Activated CD8-positive, alpha-beta T cell treated with anti-CD3 and anti-CD28 coated beads for 36 hours (primary cell): ENCODE measurements at regions not wholly inside any gene's neighbourhood (a gene's known extent, or its start where the extent isn't known, plus 50 kb on each side); places are given as distances from the start of the nearest gene placed in this dataset.
"Not testable (repeated sequence)": the region's sequence is repeated elsewhere in the genome, so short reads cannot be mapped to it uniquely, and the experiment has no call there.

Experiments used
- ATAC-seq: fragments of 200-7000 bp; cut with Tn5 transposase; one replicate; pipeline ENCODE4 v1.10.0; 2021; ENCODE audit warnings: mild to moderate bottlenecking, moderate library complexity
- CTCF ChIA-PET: fragments of 350-600 bp; sonication (Branson Sonifier 250); formaldehyde crosslinking; loops from one replicate; lab custom pipeline; 2021; ENCODE audit warnings: antibody characterized with exemption; lab: Charles Lee
- POLR2A ChIA-PET: fragments of 350-600 bp; sonication (Branson Sonifier 250); formaldehyde crosslinking; loops from one replicate; lab custom pipeline; 2021; ENCODE audit warnings: antibody characterized with exemption; lab: Charles Lee
- DNase-seq: peaks from one replicate; pipeline ENCODE4 v3.0.0-alpha.2; 2020
- H3K27ac Mint-ChIP-seq: one replicate; pipeline ENCODE4 v1.8.0; 2021; ENCODE audit warnings: mild to moderate bottlenecking, mixed read lengths
- H3K27me3 Mint-ChIP-seq: one replicate; pipeline ENCODE4 v1.8.0; 2021; ENCODE audit warnings: mixed read lengths
- H3K36me3 Mint-ChIP-seq: one replicate; pipeline ENCODE4 v1.8.0; 2021; ENCODE audit warnings: low read depth, mixed read lengths
- H3K4me1 Mint-ChIP-seq: one replicate; pipeline ENCODE4 v1.8.0; 2021; ENCODE audit warnings: low read depth, mixed read lengths
- H3K4me3 Mint-ChIP-seq: one replicate; pipeline ENCODE4 v1.8.0; 2021; ENCODE audit warnings: mild to moderate bottlenecking, moderate library complexity, mixed read lengths
- H3K9me3 Mint-ChIP-seq: one replicate; pipeline ENCODE4 v1.8.0; 2021; ENCODE audit warnings: mixed read lengths
- CTCF ChIP-seq: fragments of 200-600 bp; IDR thresholded peaks from one replicate; pipeline ENCODE4 v1.8.0; 2022; ENCODE audit warnings: antibody characterized with exemption, mild to moderate bottlenecking
- intact Hi-C: fragments of 100-400 bp; cut with micrococcal nuclease; formaldehyde crosslinking; loops from one replicate; pipeline ENCODE4 v1.10.0; 2022

DNA sequence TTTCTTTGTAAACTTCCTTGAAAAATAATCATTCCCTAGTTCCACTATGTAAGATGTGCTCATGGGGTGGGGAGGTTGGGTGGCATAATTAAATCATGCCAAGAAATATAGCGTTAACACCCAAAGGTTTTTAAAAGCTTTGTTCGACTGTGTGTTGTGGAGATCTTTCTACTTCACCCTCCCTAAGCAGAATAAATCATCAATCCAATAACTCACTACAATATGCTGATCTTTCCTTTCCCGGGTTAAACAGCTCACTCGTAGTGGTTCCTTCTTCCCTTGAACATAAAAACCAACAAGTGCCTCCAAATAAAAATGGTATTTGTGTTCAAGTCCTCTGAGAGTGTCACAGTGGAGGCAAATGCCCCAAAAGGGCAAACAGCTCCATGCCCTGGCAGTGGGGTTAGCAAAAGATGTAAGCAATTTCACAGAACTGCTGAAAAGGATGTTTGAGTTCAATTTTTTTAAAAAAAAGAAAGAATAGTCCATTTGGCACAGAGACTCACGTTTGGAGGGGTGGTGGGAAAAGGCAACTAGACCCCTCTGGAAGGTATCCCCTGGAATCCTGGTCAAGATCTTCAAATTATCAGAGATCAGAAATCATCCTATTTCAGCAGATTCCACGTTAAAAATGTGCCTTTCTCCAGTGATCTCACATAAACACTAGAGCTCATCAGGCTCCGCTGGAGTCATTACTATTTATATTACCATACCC, 99.1 kb downstream of the TFAP2A start:
- H3K4me3 Mint-ChIP-seq, result no peak overlapping the region
- ATAC-seq (no peak), DNase-seq (no peak)
- intact Hi-C loops, result no loop called here
- peaks cover 8% of the 10 kb centered on the region for H3K9me3 Mint-ChIP-seq
- no peaks in the 10 kb centered on the region for H3K27me3 Mint-ChIP-seq
- TF ChIP-seq CTCF, result no peak
- ChIA-PET CTCF (no interaction called here), POLR2A (no interaction called here)
- no peaks in the 10 kb centered on the region for H3K4me1 Mint-ChIP-seq
- H3K27ac Mint-ChIP-seq, result no peak overlapping the region
- no peaks in the 10 kb centered on the region for H3K36me3 Mint-ChIP-seq

- Mint-ChIP-seq H3K27ac (no peak overlapping the region), H3K27me3 (no peaks in the 10 kb centered on the region), H3K4me1 (no peaks in the 10 kb centered on the region), H3K9me3 (peaks cover 6% of the 10 kb centered on the region), H3K36me3 (no peaks in the 10 kb centered on the region), H3K4me3 (no peak overlapping the region)
- no peak for TF ChIP-seq CTCF
- DNase-seq (no peak), ATAC-seq (no peak)
- intact Hi-C loops, result no loop called here
- CTCF ChIA-PET, result no interaction called here
- POLR2A ChIA-PET, result no interaction called here
Observed at GRCh38 chr6:10315034-10315433, 99.8 kb downstream of the TFAP2A start.

- H3K4me3 Mint-ChIP-seq, result no peak overlapping the region
- no peaks in the 10 kb centered on the region for H3K27me3 Mint-ChIP-seq
- intact Hi-C loops, result no loop called here
- no peaks in the 10 kb centered on the region for H3K4me1 Mint-ChIP-seq
- CTCF ChIA-PET, result no interaction called here
- POLR2A ChIA-PET, result no interaction called here
- DNase-seq (no peak), ATAC-seq (no peak)
- H3K27ac Mint-ChIP-seq, result no peak overlapping the region
- no peak for TF ChIP-seq CTCF
- peaks cover 5% of the 10 kb centered on the region for H3K9me3 Mint-ChIP-seq
- H3K36me3 Mint-ChIP-seq, result no peaks in the 10 kb centered on the region
Observed at GRCh38 chr6:10314163-10314955, 100.5 kb downstream of the TFAP2A start.

- H3K4me1 Mint-ChIP-seq, result no peaks in the 10 kb centered on the region
- H3K36me3 Mint-ChIP-seq, result no peaks in the 10 kb centered on the region
- no peak for DNase-seq
- intact Hi-C loops, result no loop called here
- H3K27me3 Mint-ChIP-seq, result no peaks in the 10 kb centered on the region
- no peak overlapping the region for H3K27ac Mint-ChIP-seq
- no peak for ATAC-seq
- H3K4me3 Mint-ChIP-seq, result no peak overlapping the region
- ChIA-PET CTCF (no interaction called here), POLR2A (no interaction called here)
- TF ChIP-seq CTCF, result no peak
- H3K9me3 Mint-ChIP-seq, result peaks cover 1% of the 10 kb centered on the region
Observed at GRCh38 chr6:10313799-10314162, 101.1 kb downstream of the TFAP2A start.

- no peak for ATAC-seq
- ChIA-PET POLR2A (no interaction called here), CTCF (no interaction called here)
- Mint-ChIP-seq H3K27ac (no peak overlapping the region), H3K36me3 (no peaks in the 10 kb centered on the region), H3K27me3 (no peaks in the 10 kb centered on the region), H3K9me3 (no peaks in the 10 kb centered on the region), H3K4me3 (no peak overlapping the region), H3K4me1 (no peaks in the 10 kb centered on the region)
- no peak for DNase-seq
- TF ChIP-seq CTCF, result no peak
- intact Hi-C loops, result no loop called here
Observed at GRCh38 chr6:10312445-10312844, 102.4 kb downstream of the TFAP2A start.

DNA sequence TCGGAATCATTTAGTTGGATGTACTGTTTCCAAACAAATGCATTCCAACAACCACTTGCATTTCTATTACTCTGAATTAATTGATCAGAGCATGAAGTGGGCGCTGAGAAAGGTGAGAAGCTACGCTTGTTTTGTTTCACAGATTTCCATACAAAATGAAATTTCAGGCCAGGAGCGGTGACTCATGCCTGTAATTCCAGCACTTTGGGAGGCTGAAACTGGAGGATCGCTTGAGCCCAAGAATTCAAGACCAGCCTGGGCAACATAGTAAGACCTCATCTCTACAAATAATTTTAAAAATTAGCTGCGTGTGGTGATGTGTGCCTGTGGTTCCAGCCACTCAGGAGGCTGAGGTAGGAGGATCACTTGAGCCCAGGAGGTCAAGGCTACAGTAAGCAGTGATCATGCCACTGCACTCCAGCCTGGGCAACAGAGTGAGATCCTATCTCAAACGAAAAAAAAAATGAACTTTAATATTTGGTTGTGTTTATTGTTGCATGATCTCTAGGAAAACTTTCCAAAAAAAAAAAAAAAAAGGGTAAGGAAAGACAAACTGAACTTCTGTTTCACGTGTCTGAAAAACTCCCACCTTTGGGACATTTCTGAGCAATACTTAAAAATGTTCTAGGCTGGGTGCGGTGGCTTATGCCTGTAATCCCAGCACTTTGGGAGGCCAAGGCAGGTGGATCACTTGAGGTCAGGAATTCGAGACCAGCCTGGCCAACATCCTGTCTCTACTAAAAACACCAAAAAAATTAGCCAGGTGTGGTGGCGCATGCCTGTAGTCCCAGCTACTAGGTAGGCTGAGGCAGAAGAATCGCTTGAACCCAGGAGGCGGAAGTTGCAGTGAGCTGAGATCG, 103.1 kb downstream of the TFAP2A start:
- H3K27me3 Mint-ChIP-seq, H3K4me3 Mint-ChIP-seq, DNase-seq, POLR2A ChIA-PET, H3K36me3 Mint-ChIP-seq, H3K4me1 Mint-ChIP-seq, intact Hi-C loops, ATAC-seq, H3K9me3 Mint-ChIP-seq, H3K27ac Mint-ChIP-seq: not testable (repeated sequence)
- CTCF ChIA-PET, result interaction anchor here (0.8 kb wide), 1 partner anchor 9 kb away, joined by 4 read pairs; no protein-coding TSS in a partner anchor
